NOMO-1 (cell line): ENCODE measurements at regions not wholly inside any gene's neighbourhood (a gene's known extent, or its start where the extent isn't known, plus 50 kb on each side); places are given as distances from the start of the nearest gene placed in this dataset.
"Not testable (repeated sequence)": the region's sequence is repeated elsewhere in the genome, so short reads cannot be mapped to it uniquely, and the experiment has no call there.

Source experiments
- DNase-seq, 2 experiments: peaks; one replicate each; lab custom pipeline; 2025; ENCODE audit not compliant: unreplicated experiment in 2 of 2; lab: John Stamatoyannopoulos, UW

- DNase-seq, result no peak
These were observed 116.5 kb downstream of the RTP4 start for GRCh38 chr3:187484547-187485295.

DNA sequence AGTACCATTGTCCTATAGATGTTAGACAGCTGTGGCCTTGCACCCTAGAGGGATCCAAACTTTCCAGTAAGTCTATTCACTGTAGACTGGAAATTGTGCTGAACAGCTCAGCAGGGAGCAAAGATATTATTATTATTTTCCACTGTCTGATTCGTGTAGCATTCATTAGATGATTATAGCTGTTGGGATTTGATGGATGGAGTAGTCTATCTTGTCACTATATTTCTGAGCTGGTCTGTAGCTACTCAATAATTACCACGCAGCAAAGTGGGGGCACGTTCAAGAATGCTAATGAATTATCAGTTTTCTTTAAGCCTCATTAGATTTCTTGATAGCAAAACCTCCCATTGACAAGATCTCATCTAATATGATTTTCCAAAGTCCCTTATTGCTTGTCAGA is 113.2 kb downstream of the RTP4 start:
- no peak for DNase-seq

DNA sequence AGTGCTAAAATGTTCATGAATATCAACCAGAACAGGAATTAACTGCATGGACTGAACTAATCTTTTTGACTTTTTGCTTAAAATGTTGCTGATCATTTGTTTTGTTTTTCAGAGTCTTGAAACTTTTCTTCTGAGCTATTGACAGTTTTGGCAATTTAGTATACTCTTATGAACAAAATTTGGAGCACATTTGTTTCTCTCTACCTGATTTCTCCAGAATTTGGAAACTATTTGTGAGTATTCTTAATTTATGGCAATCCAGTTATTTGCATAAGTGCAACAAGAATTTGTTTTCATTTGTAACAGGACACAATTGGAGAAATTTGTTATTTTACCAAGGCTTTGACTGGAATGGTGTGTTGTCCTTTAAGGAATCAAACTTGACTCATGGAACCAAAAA is 107.4 kb downstream of the RTP4 start:
- DNase-seq, result not testable (repeated sequence)

- no peak for DNase-seq
These were observed 105.7 kb downstream of the RTP4 start for GRCh38 chr3:187473778-187474406.

DNA sequence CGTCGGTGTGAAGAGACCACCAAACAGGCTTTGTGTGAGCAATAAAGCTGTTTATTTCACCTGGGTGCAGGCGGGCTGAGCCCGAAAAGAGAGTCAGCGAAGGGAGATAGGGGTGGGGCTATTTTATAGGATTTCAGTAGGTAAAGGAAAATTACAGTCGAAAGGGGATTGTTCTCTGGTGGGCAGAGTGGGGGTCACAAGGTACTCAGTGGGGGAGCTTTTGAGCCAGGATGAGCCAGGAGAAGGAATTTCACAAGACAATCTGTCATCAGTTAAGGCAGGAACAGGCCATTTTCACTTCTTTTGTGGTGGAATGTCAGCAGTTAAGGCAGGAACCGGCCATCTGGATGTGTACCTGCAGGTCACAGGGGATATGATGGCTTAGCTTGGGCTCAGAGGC is 98.1 kb downstream of the RTP4 start:
- DNase-seq, result not testable (repeated sequence)

GRCh38 chr3:187465503-187465902 is 97.3 kb downstream of the RTP4 start:
- no peak for DNase-seq

DNA sequence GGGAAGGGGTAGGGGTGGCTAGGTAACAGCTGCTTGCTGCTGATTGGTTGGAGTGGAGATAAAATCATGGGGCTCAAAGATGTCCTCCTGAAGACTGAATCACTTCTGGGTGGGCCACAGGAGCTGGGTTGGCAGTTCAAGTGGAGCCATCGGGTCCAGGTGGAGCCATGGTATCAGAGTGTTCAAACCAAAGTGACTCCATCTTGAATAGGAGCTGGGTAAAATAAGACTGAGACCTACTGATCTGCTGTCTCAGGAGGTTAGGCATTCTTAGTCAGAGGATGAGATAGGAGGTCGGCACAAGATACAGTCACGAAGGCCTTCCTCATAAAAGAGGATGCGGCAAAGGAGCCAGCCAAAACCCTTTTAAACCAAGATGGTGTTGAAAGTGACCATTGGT is 96.5 kb downstream of the RTP4 start:
- no peak for DNase-seq

DNA sequence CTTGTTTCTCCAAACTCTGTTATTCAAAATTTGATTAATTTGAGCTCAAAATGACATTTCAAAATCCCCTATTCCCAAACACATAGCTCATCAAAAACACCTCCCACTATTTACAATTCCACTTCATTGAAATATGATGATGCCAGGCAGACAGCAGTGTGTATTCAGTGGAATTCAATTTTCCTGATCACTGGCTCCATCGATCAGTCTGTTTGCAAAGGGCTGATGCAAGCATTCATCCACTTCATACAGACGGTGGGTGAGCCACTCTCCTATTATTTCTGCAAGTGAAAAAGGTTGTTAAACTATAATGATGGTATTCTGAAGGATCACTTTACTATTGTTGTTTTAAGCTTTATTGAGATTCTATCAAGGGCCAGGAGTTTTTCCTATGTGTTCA is 90.7 kb downstream of the RTP4 start:
- no peak for DNase-seq

GRCh38 chr3:187458383-187458782 is 90.2 kb downstream of the RTP4 start:
- no peak for DNase-seq

- no peak for DNase-seq
These were observed 88.1 kb downstream of the RTP4 start for GRCh38 chr3:187456250-187456649.

- DNase-seq, result no peak
These were observed 86.1 kb downstream of the RTP4 start for GRCh38 chr3:187454085-187454815.

DNA sequence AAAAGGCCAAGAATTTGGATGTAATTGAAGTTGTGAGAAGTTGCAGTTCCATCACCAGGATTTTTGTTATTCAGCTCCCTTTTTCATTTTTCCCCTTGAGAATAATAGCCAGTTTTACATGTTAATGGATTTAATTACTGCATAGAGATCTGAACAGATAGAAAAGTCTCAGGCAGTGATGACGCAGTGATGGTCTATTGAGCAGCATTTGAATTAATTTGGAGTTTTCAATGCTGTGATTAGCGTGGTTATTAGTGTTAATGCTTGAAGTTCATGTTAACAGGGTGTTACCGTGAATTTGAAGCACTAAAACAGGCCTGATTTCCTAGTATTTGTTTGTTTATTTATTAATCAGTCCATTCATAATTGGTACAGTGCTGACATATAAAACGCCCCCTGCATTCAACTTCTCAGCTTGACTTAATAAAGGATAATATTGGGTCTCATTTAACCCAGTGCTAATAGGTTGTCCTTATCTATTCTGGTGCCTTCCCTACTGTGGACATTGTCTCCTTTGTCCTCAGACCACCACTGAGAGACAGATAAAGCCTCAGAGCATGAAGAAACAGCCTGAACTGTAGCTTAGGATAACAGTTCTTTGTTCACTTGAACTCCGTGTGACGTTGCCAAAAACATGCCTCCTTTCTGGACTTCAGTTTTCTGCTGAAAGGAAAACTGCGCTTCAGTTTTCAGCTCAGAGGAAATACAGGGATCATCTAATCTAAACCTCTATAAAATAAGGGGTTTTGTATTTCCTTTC is 82.4 kb downstream of the RTP4 start:
- no peak for DNase-seq

DNA sequence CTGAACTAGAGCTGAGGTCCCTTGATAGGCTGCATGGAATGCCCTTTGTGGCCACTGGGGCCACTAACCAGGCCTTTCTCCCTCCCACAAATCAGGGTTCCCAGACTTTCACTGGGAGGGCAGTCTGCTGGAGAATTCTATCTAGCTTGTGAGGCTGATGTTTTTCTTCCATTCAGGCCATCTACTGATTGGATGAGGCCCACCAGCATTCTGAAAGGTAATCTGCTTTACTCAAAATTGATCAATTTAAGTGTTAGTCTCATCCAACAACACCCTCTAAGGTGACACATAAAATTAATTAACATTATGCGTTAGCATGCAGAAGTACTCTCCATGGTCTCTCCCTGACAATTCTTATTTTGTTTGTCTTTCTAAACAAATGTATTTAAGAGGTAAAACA is 80.5 kb downstream of the RTP4 start:
- no peak for DNase-seq

DNA sequence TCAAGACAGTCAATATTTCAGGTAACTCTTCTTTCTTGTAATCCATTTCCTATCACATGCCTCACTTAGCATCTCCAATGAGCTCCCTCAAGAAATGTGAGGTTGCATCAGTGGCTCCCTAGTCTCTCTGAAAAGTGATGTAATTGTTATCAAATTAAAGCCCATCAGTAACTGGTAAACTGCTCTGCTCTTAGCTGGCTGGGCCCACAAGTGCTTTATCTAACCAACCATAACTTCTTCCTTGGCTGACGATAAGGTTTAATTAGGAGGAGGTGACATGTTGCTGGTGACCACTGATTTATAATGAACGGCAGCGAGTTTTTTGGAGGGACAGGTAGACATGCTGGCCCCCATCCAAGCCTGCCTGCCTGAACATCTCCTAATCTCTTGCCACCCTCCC is 79.6 kb downstream of the RTP4 start:
- DNase-seq, result no peak

DNA sequence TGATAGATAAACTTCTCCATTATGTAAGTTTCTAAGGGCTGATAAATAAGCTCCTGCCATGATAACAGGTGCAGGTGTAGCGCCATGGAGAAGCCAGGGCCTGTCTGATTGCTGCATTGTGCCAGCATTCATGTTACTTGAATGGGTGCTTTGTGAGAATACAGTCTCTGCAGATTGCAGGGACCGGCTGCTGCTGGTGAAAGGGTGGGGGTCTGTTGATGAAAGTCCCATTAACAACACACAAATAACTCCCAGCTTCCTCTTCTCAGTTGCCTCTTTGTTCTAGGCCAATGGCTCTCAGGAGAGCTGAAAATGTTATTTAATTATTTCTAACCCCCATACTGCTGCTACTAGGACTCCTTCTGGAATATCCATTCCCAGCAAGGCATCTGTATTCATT is 77.2 kb downstream of the RTP4 start:
- DNase-seq, result no peak

DNA sequence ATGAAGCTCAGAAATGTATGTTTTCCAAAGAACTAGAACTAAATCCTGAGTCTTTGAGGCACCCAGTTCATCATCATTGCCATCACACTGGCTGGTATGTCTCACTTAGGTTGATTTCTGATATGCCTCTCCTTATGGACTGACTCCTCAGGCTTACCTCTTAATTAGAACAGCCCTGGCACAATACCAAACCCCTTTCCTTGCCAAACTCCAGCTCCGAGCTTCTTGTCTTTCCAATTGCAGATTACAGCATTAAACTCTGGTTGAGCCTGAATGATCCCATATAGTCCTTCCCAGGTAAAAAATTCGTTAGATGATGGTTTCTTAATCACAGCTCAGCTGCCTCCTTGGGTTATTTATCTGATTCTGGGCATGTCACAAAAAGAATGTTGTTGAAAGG is 66.3 kb downstream of the RTP4 start:
- DNase-seq, result no peak

DNA sequence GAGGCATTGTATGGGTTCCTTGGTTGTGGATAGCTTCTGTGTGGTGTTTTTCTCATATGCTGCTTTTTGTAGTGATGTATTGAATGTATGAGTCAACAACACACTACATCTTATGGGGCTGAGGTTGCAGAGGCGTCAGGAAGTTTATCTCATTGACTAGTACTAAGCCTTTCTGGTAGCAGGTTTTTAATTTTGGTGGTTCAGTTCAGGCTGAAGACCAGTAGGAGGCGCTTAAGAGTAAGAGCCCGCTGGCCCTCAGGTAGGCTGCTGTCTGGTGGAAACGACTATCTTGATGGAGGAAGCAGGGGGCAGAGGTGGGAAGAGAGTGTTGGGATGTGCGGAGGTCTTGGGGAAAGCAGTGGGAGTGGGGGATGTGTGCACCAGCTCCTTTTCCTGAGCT is 62.4 kb downstream of the RTP4 start:
- no peak for DNase-seq
